Inflammatory macrophage treated with lipopolysaccharide for 4 hours (primary cell): ENCODE measurements at regions not wholly inside any gene's neighbourhood (a gene's known extent, or its start where the extent isn't known, plus 50 kb on each side); places are given as distances from the start of the nearest gene placed in this dataset.

Experiments used
- DNase-seq: peaks from one replicate; pipeline ENCODE4 v3.0.0-alpha.2; 2020

DNA sequence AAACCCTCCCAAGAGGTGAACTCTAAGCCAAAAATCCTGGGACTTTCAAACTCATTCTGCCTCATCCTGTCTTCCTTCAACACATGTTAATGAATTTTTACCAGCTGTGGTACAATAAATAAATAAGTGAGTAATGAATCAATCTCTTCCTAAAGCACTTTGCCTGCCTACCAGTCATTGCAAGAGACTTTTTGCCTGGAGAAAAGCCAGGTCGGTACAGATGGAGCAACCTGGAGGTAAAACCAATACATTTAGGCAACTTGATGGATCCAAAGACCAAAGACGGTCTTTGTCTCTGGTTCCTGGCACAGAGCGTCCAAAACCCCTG, 324.2 kb downstream of the PMP22 start:
- DNase-seq = no peak

DNA sequence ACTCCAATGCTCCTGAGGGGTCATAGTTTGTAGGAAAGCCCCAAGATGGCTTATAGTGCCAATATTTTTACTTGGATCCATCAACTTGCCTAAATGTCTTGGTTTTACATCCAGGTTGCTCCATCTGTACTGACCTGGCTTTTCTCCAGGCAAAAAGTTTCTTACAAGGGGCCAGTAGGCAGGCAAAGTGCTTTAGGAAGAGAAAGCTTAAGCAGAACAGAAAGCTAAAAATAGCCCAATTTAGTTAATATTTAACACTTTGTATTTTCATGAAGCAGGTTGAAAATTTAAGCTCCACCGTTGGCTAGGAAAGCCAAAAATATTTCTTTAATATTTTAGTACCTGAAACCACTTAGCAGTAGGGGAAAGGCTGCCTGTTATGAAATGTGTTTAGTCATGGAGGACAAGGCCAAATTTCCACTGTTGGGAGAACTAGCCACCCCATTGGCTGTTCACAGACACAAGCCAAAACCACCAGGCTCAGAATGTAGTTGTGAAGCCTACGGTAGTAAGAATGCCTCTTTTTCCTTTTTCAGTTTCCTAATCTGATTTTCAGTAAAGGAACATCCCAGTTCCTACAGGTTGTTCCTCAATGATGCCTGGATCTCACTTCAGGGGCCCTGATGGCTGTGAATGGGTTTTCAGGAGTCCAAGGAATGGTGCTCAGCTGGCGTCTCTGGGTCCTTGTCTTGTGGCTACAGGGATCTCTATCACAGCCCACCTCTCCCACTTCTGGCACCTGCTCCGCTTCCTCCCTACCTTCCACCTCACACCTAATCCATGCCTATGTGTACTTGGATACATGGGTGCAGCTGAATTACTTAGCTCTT, 324.8 kb downstream of the PMP22 start:
- no peak for DNase-seq

DNA sequence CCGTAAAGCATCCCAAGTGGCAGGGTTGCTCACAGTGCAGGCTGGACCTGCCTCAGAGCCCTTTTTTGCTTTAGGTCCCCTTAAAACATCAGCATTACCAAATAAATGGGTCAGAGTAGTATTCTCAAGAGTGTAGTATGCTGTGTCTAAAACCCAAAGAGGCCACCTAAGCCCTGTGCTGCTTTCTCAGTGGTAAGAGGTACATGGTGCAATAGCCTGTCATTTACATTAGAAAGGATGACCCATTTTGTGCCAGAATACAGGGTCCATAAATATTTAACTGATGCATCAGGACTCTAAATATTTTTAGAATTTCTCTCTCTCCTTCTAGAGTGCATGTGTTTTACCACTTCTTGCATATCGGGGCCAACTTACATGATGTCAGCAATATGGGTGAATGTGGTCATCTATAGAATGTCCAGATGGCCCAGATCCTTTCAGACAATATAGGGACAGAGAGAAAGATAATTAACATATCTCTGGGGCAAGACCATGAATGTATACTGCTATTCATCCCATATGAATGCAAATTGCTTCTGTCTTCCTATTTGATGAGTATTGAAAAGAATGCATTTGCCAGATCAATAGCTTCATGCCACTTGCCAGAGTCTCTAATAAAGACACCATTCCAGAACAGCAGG, 329.2 kb downstream of the PMP22 start:
- no peak for DNase-seq

DNA sequence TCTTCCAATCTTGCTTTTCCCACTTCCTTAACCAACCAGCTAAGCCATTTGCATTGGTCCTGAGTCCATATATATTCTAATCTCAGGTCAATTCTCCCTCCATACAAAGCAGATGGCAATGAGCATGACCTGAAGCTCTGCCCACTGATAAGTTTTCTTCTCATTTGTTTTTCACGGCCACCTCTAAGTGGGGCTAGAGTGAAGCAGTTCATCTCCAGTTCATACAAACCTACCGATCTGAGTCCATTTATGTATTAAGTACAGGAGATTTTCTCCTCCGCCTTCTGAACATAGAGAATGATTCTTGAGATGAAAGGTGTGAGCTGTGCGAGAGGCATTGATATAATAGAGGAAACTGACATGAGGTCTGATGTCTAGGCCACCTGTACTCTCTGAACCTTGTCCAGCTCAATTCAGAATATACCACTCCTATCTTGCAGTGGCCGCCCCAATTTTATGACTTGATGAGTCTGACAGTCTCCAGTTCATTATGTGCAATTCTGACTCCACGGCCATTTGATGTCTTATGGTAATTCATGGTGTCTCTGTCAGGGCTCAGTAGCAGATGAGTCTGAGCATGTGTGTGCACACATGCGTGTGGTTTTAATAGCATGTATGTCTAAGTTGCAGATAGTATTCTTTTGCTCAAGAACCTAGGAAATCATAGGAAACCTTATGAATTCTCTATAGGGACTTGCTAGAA, 329.8 kb downstream of the PMP22 start:
- no peak for DNase-seq

DNA sequence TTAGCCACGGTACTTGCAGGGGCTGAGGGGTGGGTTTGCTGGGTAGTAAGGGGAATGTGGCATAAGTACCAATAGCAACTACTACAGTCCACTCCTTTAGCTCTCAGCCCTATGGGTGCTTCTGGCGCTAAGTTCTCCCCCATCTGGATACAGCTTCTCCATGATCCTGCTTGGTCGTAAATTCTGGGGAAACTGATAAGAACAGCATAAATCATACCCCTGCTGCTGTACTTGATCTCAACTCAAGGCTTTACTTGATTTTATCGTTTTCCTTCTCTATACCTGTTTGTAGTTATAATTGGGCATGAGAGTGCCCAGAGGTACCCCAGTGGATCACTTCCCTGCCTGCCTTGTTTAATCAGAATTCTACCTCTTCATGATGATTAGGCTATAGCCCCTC, 331.4 kb downstream of the PMP22 start:
- DNase-seq = no peak

DNA sequence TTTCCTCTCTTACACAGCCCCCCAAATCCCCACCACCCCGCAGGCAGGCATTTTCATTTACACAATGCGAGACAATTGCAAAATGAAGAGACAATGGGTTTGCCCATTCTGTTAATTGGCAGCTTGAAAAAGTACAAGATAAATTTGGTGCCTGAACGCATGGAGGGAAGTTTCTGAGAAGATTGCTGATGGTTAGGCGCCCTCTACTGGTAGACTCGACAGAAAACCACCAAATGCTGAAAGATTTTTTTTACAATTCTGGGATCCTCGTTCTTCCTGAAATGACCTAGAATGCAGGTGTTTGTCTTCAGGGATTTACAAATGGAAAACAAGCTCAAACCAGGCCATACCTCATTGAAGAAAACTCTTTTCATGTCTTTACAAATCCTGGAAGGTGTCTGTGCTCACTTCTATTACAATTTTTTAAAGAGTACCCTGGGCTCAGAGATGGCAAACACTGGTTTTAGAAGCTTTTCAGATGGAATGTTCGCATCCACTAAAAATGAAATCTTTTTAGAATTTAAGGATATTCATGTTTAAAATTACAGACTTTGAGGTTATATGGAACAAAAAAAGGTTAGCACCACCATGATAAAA, 338.5 kb downstream of the PMP22 start:
- peak; percentile 65 for DNase-seq

DNA sequence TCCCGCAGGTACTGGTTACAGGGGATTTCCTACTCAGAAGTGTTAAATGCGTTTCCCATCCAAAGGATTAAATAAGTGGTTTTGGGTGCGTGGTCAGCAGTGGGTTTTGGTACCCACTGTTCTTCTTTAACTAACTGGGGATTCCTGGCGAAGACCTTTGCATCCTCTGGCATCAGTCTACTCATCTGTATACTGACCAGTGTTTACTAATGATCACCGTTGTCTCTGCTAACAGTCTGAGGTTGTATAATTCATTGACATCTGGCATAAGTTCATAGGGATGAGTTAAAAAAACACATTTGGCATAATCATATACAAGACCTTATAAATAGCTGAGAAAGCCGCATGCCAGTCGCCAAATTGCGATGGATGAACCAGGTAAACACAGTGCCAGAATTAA, 339.1 kb downstream of the PMP22 start:
- DNase-seq = no peak

DNA sequence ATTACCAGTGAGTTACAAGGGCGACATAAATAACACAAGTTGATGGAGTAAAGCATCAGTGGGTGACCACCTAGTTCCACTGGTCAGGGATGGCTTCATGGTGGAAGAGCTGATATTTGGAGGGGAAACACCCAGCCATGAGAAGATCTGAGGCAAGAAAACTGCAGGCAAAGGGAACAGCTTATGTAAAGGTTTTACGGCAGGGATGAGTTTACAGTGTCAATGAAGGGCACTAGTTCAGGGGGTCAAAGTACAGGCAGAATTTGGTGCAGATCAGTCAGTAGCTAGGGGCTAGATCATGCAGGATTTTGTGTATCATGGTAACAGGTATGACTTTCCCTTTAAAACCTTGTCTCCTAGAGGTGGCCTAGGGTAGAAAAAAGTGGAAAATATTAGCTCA, 339.6 kb downstream of the PMP22 start:
- no peak for DNase-seq

DNA sequence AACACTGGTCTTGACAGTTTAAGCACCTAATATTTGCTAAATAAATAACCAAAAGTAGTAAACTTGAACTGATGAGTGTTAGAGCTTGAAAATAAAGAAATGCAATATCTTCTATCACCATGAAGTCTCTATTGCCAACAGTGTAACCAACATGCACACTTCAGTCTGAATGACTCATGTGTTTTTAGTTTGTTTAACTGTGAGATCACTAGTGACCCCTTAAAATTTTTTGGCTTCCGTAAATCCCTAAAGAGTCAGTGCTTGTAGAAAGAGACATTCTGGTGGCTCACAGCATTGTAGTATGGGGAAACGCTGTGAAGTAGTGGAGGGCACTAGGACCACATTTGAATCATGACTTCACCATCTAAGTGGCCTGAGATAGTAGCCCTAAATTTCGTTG, 341.1 kb downstream of the PMP22 start:
- DNase-seq = no peak

DNA sequence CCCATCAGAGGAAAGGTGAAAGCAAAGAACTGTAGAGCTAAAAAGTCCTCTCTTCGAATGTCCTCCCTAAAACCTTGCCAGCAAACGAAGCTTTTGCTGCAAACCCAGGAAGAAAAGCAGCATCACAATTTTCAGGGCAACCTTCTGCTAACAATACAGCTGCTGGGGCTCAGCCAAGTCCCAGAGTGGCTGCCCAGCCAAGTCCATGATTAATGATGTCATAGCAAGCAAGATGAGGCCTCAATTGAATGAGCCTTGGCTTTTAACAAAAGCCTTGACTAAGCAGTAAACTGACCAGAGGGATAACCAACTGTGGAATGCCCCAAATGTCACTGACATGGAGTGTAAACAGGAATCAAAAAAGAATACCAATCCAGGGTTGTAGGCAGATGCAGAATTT, 342.7 kb downstream of the PMP22 start:
- no peak for DNase-seq

DNA sequence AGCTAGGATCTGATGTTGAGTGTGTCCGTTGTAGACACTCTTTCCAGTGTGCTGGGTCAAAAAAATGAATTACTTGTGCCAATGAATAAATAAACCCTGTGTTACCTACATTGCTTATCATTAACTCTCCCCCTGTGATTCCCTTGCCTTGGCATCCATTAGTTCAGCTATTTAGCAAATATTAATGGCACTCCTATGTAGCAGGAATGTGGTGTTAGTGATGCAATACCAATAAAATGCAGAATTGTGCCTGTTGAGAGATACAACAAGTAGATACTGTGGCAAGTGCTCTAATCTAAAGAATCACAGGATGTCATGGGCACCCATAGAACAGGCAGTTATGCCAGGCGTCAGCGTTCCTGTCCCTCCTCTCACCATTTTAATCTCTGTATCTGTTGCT, 343.2 kb downstream of the PMP22 start:
- no peak for DNase-seq

DNA sequence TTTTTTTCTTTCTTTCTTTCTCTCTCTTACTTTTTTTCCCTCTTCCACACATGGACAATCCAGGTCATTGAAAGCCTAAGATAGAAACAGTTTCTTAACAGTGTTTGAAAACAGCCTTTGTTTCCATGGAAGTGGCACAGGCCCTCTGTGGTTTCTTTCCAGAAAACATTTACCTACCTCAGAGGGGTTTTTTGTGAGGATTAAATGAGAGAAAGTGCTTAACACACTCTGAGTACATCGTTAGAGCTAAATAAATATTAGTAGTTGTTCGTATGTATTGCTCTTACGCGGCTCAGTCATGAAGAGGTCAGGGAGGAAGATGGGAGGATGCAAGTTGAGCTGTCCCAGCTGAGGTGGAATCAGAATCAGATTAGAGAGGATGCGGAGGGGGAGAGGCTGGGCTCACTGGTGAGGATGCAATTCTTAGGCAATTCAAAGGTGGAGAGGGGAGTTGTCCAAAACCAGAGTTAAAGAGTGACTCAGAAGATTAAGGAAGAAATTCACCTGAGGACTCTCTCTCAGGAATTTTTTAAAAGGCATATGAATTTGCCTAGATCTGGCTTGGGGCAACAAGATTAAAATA, 345.4 kb downstream of the PMP22 start:
- no peak for DNase-seq

DNA sequence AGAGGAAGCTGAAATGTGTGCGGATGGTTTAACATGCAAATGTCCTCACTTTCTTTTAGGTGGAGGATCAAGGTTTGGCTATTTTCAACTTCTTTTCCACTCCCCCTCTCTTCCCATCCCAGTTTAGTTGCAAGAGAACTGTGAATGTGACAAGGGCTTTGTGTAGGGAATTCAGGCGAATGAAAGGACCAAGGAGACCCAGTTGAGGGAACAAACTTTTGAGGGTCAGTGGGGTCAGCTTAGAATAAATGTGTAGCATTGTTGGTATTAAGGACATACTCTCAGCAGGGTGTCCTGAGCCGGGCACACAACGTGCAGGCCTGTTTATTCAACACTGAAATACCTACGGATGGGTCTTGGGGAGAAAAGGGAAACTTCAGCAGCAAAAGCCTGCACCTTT, 346.0 kb downstream of the PMP22 start:
- no peak for DNase-seq

DNA sequence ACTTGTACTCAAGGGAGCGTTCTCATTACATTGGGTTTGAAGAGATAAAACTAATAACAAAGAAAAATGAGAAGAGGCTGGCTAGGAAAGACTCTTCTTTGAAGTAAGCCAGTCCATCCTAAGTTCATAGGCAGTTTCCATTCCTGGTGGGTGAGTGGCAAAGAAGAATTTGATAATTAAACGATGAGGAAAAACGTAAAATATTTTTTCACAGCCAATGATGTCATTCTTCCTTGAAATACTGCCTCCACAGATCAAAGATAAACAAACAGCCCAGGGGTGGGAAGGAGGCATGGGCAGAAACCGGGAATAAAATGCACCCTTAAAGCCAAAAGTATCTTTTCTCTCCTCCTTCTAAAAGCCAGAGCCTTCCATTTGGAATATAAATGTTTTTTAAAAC, 346.6 kb downstream of the PMP22 start:
- no peak for DNase-seq

DNA sequence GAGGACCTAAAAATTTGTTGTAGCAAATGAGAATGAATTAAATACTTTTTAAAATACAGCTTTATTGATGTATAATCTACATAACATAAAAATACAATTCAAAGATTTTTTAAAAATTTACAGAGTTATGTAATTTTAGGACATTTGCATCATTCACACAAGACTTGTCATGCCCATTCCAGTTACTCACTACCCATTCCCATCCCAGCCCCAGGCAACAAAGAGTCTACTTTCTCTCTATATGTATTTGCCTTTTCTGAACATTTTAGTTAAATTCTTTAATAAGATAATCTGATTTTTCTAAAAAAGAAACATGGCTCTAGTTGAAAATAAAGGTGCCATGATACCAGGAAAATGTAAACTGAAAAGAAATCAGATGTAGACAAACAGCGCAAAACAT, 354.2 kb downstream of the PMP22 start:
- peak; percentile 6 for DNase-seq

DNA sequence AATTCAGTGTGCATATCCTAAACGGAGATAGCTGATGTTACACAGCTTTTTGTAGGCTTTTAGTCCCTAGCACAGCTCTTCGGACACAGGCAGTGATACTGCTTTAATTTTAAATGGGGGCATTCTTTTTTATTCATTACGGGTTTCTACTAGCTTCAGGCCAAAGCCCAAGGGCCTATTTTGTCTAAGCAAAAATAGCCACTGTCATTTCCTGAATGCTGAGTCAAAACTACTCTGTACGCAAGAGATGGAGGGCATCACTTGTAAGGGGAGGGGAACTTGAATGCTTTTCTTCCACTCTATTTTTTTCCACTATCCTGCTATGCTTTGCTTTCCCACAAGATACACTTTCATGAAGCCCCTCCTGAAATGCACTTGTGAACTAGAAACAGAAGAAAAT, 360.7 kb downstream of the PMP22 start:
- DNase-seq = no peak

DNA sequence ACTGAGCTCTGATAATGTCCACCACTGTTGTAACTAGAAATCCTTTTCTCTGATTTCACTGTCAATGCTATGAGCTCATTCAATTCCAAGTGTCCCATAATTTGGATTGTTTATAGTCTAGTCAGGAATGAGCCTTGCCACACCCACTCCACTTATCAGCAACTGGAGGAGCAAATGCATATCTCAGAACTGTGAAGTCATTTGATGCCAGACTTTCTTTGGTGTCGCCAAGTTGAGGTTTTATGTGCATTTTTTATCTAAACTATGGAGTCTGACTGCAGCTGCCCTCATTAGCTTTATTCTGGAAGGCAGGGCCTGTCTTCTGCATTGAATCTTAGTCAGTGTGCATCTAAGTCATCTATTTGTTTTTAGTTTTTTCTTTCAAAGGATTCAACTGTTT, 361.3 kb downstream of the PMP22 start:
- no peak for DNase-seq

DNA sequence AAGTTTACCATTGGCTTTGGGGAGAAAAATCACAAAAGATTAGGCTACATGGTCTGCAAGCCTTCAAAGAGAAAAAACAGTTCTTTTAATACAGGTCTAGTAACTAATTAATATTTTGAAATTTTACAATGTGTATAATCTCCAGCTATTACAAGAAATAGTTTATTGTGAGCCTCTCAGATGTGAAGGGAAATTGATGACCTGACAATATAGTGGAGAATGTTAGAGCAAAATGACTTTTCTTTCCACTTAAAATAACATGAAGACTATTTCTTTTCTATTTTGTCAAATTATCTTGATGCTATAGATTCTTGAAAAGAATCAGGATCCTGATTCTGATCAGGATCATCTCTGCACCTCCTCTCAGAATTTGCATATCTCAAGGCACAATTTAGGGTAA, 362.3 kb downstream of the PMP22 start:
- DNase-seq = no peak

DNA sequence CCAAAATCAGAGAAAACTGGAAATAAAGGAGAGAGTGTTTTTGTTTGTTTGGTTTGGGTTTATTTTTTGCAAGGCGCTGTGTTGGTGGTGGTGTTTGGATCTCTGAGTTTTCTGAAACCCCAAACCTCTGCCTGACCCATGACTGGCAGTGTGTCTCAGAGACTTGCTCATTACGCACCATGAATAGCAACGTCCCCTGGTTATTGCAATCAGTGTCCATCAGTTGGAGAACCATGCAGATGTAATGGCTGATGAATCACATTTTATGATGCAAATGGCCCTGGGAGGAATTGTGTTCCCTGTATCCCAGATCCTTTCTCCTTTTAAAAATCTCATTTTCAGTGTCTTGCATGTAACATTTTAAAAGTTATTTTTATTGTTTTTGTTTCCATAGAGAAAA, 362.8 kb downstream of the PMP22 start:
- DNase-seq = no peak

DNA sequence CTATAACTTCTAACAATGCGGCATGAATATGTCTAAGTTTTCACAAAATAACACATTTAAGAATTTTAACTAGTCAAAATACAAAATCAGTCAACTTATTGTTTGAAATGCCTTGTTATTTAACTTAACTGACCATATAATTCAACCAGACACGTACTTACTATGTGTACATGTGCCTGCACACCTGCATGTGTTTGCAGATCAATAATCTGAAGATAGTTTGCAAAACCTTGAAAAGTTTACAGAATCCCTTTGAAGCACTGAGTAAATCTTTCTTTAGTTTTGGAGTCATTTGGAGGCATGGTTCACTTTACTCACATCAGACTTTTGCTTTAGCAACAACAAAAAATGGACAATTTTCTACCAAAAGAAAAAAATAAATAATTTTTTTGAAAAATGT, 363.8 kb downstream of the PMP22 start:
- no peak for DNase-seq

DNA sequence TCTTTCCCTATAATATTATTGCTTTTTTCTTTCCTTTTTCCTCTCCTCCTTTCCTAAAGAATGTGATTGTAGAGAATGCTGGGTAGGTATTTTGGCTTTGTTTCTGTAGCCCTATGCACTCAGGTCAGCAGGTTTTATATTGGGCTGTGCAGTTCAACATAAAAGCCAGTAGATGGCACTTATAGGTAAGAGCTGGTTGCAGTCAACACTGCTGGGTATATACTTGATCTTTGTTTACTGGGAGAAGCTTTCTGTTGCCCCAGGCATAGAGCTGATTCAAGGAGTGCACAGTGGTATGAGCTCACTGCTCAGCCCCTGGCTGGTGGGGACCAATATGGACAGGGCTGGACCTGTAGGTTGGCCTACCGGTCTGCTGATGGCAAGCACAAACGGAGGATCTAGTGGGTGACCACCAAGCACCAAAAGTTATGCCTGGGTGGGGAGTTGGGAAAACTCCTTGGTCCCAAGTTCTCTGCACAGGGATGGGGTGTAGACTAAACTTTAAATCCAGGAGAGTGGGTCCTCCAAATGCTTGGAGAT, 378.9 kb downstream of the PMP22 start:
- DNase-seq = peak; percentile 3

DNA sequence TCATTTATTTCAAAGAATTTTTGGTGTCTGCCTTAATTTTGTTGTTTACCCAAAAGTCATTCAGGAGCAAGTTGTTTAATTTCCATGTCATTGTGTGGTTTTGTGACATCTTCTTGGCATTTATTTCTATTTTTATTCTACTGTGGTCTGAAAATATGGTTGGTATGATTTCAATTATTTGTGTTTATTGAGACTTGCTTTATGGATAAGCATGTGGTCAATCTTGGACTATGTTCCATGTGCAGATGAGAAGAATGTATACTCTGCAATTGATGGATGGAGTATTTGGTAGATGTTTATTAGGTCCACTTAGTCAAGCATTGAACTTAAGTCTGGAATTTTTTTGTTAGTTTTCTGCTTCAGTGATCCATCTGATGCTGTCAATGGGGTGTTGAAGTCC, 383.0 kb downstream of the PMP22 start:
- no peak for DNase-seq
